HL-60 (cell line): ENCODE measurements at regions not wholly inside any gene's neighbourhood (a gene's known extent, or its start where the extent isn't known, plus 50 kb on each side); places are given as distances from the start of the nearest gene placed in this dataset.

Experiments used
- DNase-seq, 2 experiments: peaks; one replicate each; pipeline ENCODE4 v3.0.0-alpha.2; 2010 to 2020; ENCODE audit warnings: low read depth in 1 of 2, low spot score in 1 of 2
- H3K27ac ChIP-seq: fragments of 250-450 bp; sonication (Bioruptor Pico); replicated peaks from 2 replicates; pipeline ENCODE4 v1.5.1; 2020; ENCODE audit warnings: mild to moderate bottlenecking, moderate library complexity
- H3K27me3 ChIP-seq: fragments of 250-450 bp; sonication (Bioruptor Pico); 2 replicates; pipeline ENCODE4 v1.5.1; 2021; ENCODE audit warnings: mild to moderate bottlenecking, moderate library complexity; ENCODE audit not compliant: insufficient read depth, poor library complexity, severe bottlenecking
- H3K4me3 ChIP-seq: replicated peaks from 2 replicates; pipeline ENCODE4 v1.5.1; 2011; ENCODE audit warnings: mild to moderate bottlenecking, control low read depth, low read length; ENCODE audit not compliant: insufficient read depth
- GABPA ChIP-seq: IDR thresholded peaks from 2 replicates; pipeline ENCODE4 v1.6.1; 2012; ENCODE audit warnings: low read depth
- POLR2AphosphoS5 ChIP-seq: IDR thresholded peaks from 2 replicates; pipeline ENCODE4 v1.6.1; 2012; ENCODE audit warnings: low read depth
- SPI1 ChIP-seq: IDR thresholded peaks from 2 replicates; pipeline ENCODE4 v1.6.1; 2012; ENCODE audit warnings: low read depth, mild to moderate bottlenecking, borderline replicate concordance
- TF ChIP-seq, protein P1 (sequence below): IDR thresholded peaks from one replicate; pipeline ENCODE4 v1.5.1; 2011; ENCODE audit warnings: low read length, control low read depth, inconsistent platforms; ENCODE audit not compliant: insufficient read depth
- TF ChIP-seq, protein P2 (sequence below): IDR thresholded peaks from 2 replicates; pipeline ENCODE4 v1.6.1; 2012; ENCODE audit warnings: low read depth; ENCODE audit not compliant: insufficient replicate concordance

DNA sequence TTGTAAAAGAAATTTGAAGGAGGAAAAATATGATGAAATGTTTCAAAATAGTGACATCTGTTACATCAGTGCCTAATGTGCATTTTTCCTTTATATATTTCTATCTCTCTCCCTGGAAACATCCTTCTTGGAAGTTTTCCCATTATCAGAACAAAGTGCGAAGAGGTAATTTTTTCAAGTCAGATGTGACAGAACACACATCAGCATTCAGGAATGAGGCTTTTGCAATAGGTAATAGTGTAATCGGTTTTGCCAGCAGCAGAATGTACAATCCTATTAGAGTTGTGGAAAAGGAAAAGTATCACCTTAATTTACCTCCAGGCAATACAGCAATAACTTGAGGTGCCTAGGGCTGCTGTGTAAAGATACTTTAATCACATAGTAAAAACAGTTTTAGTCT lies 275.8 kb downstream of the FAT3 start:
- H3K27me3 ChIP-seq: no peaks in the 10 kb centered on the region
- no peak for DNase-seq
- H3K4me3 ChIP-seq: no peak overlapping the region
- TF ChIP-seq, protein P1, sequence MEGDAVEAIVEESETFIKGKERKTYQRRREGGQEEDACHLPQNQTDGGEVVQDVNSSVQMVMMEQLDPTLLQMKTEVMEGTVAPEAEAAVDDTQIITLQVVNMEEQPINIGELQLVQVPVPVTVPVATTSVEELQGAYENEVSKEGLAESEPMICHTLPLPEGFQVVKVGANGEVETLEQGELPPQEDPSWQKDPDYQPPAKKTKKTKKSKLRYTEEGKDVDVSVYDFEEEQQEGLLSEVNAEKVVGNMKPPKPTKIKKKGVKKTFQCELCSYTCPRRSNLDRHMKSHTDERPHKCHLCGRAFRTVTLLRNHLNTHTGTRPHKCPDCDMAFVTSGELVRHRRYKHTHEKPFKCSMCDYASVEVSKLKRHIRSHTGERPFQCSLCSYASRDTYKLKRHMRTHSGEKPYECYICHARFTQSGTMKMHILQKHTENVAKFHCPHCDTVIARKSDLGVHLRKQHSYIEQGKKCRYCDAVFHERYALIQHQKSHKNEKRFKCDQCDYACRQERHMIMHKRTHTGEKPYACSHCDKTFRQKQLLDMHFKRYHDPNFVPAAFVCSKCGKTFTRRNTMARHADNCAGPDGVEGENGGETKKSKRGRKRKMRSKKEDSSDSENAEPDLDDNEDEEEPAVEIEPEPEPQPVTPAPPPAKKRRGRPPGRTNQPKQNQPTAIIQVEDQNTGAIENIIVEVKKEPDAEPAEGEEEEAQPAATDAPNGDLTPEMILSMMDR: no peak
- H3K27ac ChIP-seq: no peak overlapping the region

DNA sequence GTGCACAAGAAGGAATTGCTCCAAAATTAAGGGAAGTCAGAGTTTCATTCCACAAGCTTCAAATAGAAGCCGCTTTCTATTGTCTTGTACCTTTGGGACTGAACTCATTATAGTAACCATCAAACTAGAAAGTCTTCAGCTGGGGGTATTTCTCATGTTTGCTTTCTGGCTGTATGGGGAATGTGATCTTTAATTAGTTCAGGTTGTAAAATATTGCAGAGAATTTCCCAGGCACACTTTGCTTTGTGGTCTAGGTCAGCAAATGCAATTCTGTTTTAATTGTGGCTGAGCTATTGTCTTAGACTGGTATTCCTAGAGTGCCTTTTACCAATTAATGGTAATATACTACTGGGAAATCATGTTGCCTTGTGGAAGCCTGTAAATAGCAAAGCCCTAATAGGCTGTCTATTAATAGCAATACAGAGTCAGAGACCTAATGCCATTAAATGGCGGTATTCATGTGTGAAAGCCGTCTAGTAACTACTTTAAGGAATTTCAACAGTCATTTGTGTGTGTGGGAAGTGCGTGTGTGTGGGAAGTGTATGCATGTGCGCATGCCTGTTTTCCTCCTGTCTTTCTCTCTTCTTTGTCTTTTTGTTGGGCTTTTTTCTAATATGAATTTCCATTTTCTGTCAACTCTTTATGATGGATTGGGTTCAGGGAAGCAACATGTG lies 276.6 kb downstream of the FAT3 start:
- no peak overlapping the region for H3K4me3 ChIP-seq
- H3K27me3 ChIP-seq: no peaks in the 10 kb centered on the region
- no peak overlapping the region for H3K27ac ChIP-seq
- no peak for TF ChIP-seq SPI1
- TF ChIP-seq POLR2AphosphoS5: no peak
- TF ChIP-seq, protein P2, sequence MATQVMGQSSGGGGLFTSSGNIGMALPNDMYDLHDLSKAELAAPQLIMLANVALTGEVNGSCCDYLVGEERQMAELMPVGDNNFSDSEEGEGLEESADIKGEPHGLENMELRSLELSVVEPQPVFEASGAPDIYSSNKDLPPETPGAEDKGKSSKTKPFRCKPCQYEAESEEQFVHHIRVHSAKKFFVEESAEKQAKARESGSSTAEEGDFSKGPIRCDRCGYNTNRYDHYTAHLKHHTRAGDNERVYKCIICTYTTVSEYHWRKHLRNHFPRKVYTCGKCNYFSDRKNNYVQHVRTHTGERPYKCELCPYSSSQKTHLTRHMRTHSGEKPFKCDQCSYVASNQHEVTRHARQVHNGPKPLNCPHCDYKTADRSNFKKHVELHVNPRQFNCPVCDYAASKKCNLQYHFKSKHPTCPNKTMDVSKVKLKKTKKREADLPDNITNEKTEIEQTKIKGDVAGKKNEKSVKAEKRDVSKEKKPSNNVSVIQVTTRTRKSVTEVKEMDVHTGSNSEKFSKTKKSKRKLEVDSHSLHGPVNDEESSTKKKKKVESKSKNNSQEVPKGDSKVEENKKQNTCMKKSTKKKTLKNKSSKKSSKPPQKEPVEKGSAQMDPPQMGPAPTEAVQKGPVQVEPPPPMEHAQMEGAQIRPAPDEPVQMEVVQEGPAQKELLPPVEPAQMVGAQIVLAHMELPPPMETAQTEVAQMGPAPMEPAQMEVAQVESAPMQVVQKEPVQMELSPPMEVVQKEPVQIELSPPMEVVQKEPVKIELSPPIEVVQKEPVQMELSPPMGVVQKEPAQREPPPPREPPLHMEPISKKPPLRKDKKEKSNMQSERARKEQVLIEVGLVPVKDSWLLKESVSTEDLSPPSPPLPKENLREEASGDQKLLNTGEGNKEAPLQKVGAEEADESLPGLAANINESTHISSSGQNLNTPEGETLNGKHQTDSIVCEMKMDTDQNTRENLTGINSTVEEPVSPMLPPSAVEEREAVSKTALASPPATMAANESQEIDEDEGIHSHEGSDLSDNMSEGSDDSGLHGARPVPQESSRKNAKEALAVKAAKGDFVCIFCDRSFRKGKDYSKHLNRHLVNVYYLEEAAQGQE: no peak
- TF ChIP-seq GABPA: no peak
- no peak for DNase-seq

- Histone ChIP-seq H3K27me3 (no peaks in the 10 kb centered on the region), H3K27ac (no peak overlapping the region), H3K4me3 (no peak overlapping the region)
- no peak for DNase-seq
- TF ChIP-seq, protein P1: no peak
- TF ChIP-seq GABPA (no peak), POLR2AphosphoS5 (no peak)
Observed at GRCh38 chr11:92504004-92504403, 279.4 kb downstream of the FAT3 start.

DNA sequence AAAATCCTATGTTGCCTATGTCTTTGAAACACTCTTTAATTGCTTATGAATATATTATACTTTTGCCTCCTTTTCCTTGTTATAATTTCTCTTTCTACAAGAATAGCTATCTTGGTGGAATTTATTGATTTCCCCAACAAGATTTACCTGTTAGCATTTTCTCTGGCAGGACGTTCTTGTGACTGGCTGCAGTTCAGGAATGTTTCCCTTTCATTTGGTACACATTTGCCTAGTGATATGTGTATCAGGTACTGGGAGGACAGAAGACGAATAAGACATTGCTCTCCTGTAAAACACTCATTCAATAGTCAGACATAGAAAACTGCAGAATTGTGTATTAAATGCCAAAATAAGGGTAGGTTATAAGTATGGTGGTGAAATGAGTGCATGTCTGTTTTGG lies 279.9 kb downstream of the FAT3 start:
- TF ChIP-seq SPI1 (no peak), POLR2AphosphoS5 (no peak), GABPA (no peak)
- TF ChIP-seq, protein P2: no peak
- TF ChIP-seq, protein P1: no peak
- Histone ChIP-seq H3K27me3 (no peaks in the 10 kb centered on the region), H3K27ac (no peak overlapping the region), H3K4me3 (no peak overlapping the region)
- DNase-seq: no peak
